CD8-positive, alpha-beta memory T cell (primary cell): ENCODE measurements at regions not wholly inside any gene's neighbourhood (a gene's known extent, or its start where the extent isn't known, plus 50 kb on each side); places are given as distances from the start of the nearest gene placed in this dataset.

Source experiments
- CTCF ChIA-PET: fragments of 350-600 bp; sonication (Branson Sonifier 250); formaldehyde crosslinking; loops from one replicate; lab custom pipeline; 2021; ENCODE audit warnings: antibody characterized with exemption; lab: Charles Lee
- POLR2A ChIA-PET: fragments of 350-600 bp; sonication (Branson Sonifier 250); formaldehyde crosslinking; loops from one replicate; lab custom pipeline; 2021; ENCODE audit warnings: antibody characterized with exemption; lab: Charles Lee
- DNase-seq, 5 donors: peaks; one replicate each; pipeline versions ENCODE4 v3.0.0 to v3.0.0-alpha.2; 2020 to 2022; ENCODE audit warnings: mixed read lengths in 1 of 5
- H3K27ac ChIP-seq: one replicate; pipeline ENCODE4 v1.7.0; 2013; ENCODE audit warnings: low read depth, mild to moderate bottlenecking, low read length, moderate library complexity
- H3K27me3 ChIP-seq: 2 replicates; pipeline ENCODE4 v1.7.0; 2013; ENCODE audit warnings: low read length, mild to moderate bottlenecking; ENCODE audit not compliant: insufficient read depth, poor library complexity, severe bottlenecking
- H3K36me3 ChIP-seq: 2 replicates; pipeline ENCODE4 v1.7.0; 2013; ENCODE audit warnings: mild to moderate bottlenecking, low read length, moderate library complexity; ENCODE audit not compliant: insufficient read depth
- H3K4me1 ChIP-seq: 2 replicates; pipeline ENCODE4 v1.7.0; 2013; ENCODE audit warnings: mild to moderate bottlenecking, low read length, moderate library complexity; ENCODE audit not compliant: insufficient read depth
- H3K4me3 ChIP-seq: 2 replicates; pipeline ENCODE4 v1.7.0; 2013; ENCODE audit warnings: mild to moderate bottlenecking, low read length
- H3K9me3 ChIP-seq: 2 replicates; pipeline ENCODE4 v1.7.0; 2013; ENCODE audit warnings: mild to moderate bottlenecking, low read length
- H3K27ac Mint-ChIP-seq, 8 donors: one replicate each; pipeline ENCODE4 v1.8.0; 2020 to 2021; ENCODE audit warnings: mixed read lengths in 8 of 8, mild to moderate bottlenecking in 6 of 8, inconsistent platforms in 3 of 8, moderate library complexity in 3 of 8
- H3K27me3 Mint-ChIP-seq, 2 donors: one replicate each; pipeline ENCODE4 v1.8.0; 2020 to 2021; ENCODE audit warnings: mixed read lengths in 2 of 2, mild to moderate bottlenecking in 1 of 2, moderate library complexity in 1 of 2
- H3K36me3 Mint-ChIP-seq, 3 donors: one replicate each; pipeline ENCODE4 v1.8.0; 2020 to 2021; ENCODE audit warnings: mixed read lengths in 3 of 3, inconsistent platforms in 1 of 3, mild to moderate bottlenecking in 1 of 3
- H3K4me1 Mint-ChIP-seq, 3 donors: one replicate each; pipeline ENCODE4 v1.8.0; 2020 to 2021; ENCODE audit warnings: mixed read lengths in 3 of 3, inconsistent platforms in 1 of 3, mild to moderate bottlenecking in 1 of 3
- H3K4me3 Mint-ChIP-seq, 7 donors: one replicate each; pipeline ENCODE4 v1.8.0; 2020 to 2021; ENCODE audit warnings: mixed read lengths in 7 of 7, mild to moderate bottlenecking in 6 of 7, moderate library complexity in 4 of 7, inconsistent platforms in 2 of 7
- H3K9me3 Mint-ChIP-seq, 5 donors: one replicate each; pipeline ENCODE4 v1.8.0; 2020 to 2022; ENCODE audit warnings: mixed read lengths in 5 of 5, mild to moderate bottlenecking in 3 of 5, moderate library complexity in 2 of 5, inconsistent platforms in 1 of 5

- ChIA-PET CTCF (no interaction called here), POLR2A (no interaction called here)
- DNase-seq = no peak
- Mint-ChIP-seq H3K4me3 (no peak overlapping the region), H3K9me3 (peaks cover 0 to 31% (median 4%) of the 10 kb centered on the region in 5 donors), H3K36me3 (no peaks in the 10 kb centered on the region), H3K27me3 (no peaks in the 10 kb centered on the region), H3K27ac (no peak overlapping the region), H3K4me1 (no peaks in the 10 kb centered on the region)
- Histone ChIP-seq H3K27me3 (no peaks in the 10 kb centered on the region), H3K27ac (no peak overlapping the region), H3K4me1 (no peaks in the 10 kb centered on the region), H3K36me3 (no peaks in the 10 kb centered on the region), H3K9me3 (no peaks in the 10 kb centered on the region), H3K4me3 (no peak overlapping the region)
Observed at GRCh38 chr3:83835040-83835439, 1123.7 kb upstream of the CADM2 start.

GRCh38 chr3:83842511-83842910, 1116.3 kb upstream of the CADM2 start:
- ChIA-PET POLR2A (no interaction called here), CTCF (no interaction called here)
- H3K4me3 Mint-ChIP-seq = no peak overlapping the region
- H3K9me3 Mint-ChIP-seq = peaks cover 0 to 12% (median 2%) of the 10 kb centered on the region in 5 donors
- Histone ChIP-seq H3K4me3 (no peak overlapping the region), H3K27ac (no peak overlapping the region), H3K4me1 (no peaks in the 10 kb centered on the region), H3K27me3 (no peaks in the 10 kb centered on the region), H3K9me3 (no peaks in the 10 kb centered on the region), H3K36me3 (no peaks in the 10 kb centered on the region)
- no peak overlapping the region for H3K27ac Mint-ChIP-seq
- no peaks in the 10 kb centered on the region for H3K27me3 Mint-ChIP-seq
- no peaks in the 10 kb centered on the region for H3K4me1 Mint-ChIP-seq
- H3K36me3 Mint-ChIP-seq = no peaks in the 10 kb centered on the region
- DNase-seq = no peak

GRCh38 chr3:83843716-83844115, 1115.1 kb upstream of the CADM2 start:
- POLR2A ChIA-PET = no interaction called here

GRCh38 chr3:83849106-83849730, 1109.6 kb upstream of the CADM2 start:
- Histone ChIP-seq H3K27me3 (no peaks in the 10 kb centered on the region), H3K27ac (no peak overlapping the region), H3K4me1 (no peaks in the 10 kb centered on the region), H3K4me3 (no peak overlapping the region), H3K36me3 (no peaks in the 10 kb centered on the region), H3K9me3 (no peaks in the 10 kb centered on the region)
- Mint-ChIP-seq H3K36me3 (no peaks in the 10 kb centered on the region), H3K4me3 (no peak overlapping the region), H3K9me3 (peaks cover 0 to 30% (median 18%) of the 10 kb centered on the region in 5 donors), H3K4me1 (no peaks in the 10 kb centered on the region), H3K27ac (no peak overlapping the region), H3K27me3 (no peaks in the 10 kb centered on the region)
- DNase-seq = no peak
- ChIA-PET CTCF (no interaction called here), POLR2A (no interaction called here)

More at GRCh38 chr3:83843716-83844115, 1115.1 kb upstream of the CADM2 start:
- Mint-ChIP-seq H3K4me3 (no peak overlapping the region), H3K36me3 (no peaks in the 10 kb centered on the region), H3K9me3 (peaks cover 0 to 12% (median 2%) of the 10 kb centered on the region in 5 donors), H3K27ac (no peak overlapping the region), H3K4me1 (no peaks in the 10 kb centered on the region), H3K27me3 (no peaks in the 10 kb centered on the region)
- Histone ChIP-seq H3K36me3 (no peaks in the 10 kb centered on the region), H3K27ac (no peak overlapping the region), H3K4me1 (no peaks in the 10 kb centered on the region), H3K9me3 (no peaks in the 10 kb centered on the region), H3K4me3 (no peak overlapping the region), H3K27me3 (no peaks in the 10 kb centered on the region)
- CTCF ChIA-PET = no interaction called here
- no peak for DNase-seq

- Histone ChIP-seq H3K27me3 (no peaks in the 10 kb centered on the region), H3K4me3 (no peak overlapping the region), H3K36me3 (no peaks in the 10 kb centered on the region), H3K27ac (no peak overlapping the region), H3K4me1 (no peaks in the 10 kb centered on the region), H3K9me3 (no peaks in the 10 kb centered on the region)
- POLR2A ChIA-PET = no interaction called here
- Mint-ChIP-seq H3K9me3 (peaks cover 3 to 48% (median 11%) of the 10 kb centered on the region in 5 donors), H3K4me3 (no peak overlapping the region), H3K4me1 (no peaks in the 10 kb centered on the region), H3K27ac (no peak overlapping the region), H3K27me3 (no peaks in the 10 kb centered on the region), H3K36me3 (no peaks in the 10 kb centered on the region)
- DNase-seq = no peak
- CTCF ChIA-PET = no interaction called here
Observed at GRCh38 chr3:83863380-83863779, 1095.4 kb upstream of the CADM2 start.

GRCh38 chr3:83868909-83869567, 1089.8 kb upstream of the CADM2 start:
- no peaks in the 10 kb centered on the region for H3K4me1 ChIP-seq
- CTCF ChIA-PET = no interaction called here
- no peak for DNase-seq
- Mint-ChIP-seq H3K27ac (no peak overlapping the region), H3K9me3 (peaks cover 4 to 39% (median 15%) of the 10 kb centered on the region in 5 donors), H3K27me3 (no peaks in the 10 kb centered on the region), H3K4me3 (no peak overlapping the region), H3K36me3 (no peaks in the 10 kb centered on the region), H3K4me1 (no peaks in the 10 kb centered on the region)
- H3K27me3 ChIP-seq = no peaks in the 10 kb centered on the region
- no peak overlapping the region for H3K4me3 ChIP-seq
- no peaks in the 10 kb centered on the region for H3K9me3 ChIP-seq
- H3K27ac ChIP-seq = no peak overlapping the region
- H3K36me3 ChIP-seq = no peaks in the 10 kb centered on the region
- POLR2A ChIA-PET = no interaction called here

- Histone ChIP-seq H3K27ac (no peak overlapping the region), H3K4me1 (no peaks in the 10 kb centered on the region), H3K4me3 (no peak overlapping the region), H3K9me3 (no peaks in the 10 kb centered on the region), H3K36me3 (no peaks in the 10 kb centered on the region), H3K27me3 (no peaks in the 10 kb centered on the region)
- Mint-ChIP-seq H3K9me3 (peaks cover 9 to 32% (median 11%) of the 10 kb centered on the region in 5 donors), H3K4me3 (no peak overlapping the region), H3K36me3 (no peaks in the 10 kb centered on the region), H3K27me3 (no peaks in the 10 kb centered on the region), H3K27ac (no peak overlapping the region), H3K4me1 (no peaks in the 10 kb centered on the region)
- DNase-seq = no peak
- POLR2A ChIA-PET = no interaction called here
- CTCF ChIA-PET = no interaction called here
Observed at GRCh38 chr3:83873550-83873949, 1085.2 kb upstream of the CADM2 start.

GRCh38 chr3:83877910-83878309, 1080.9 kb upstream of the CADM2 start:
- CTCF ChIA-PET = no interaction called here
- H3K27me3 ChIP-seq = no peaks in the 10 kb centered on the region
- no peak overlapping the region for H3K4me3 Mint-ChIP-seq
- H3K27me3 Mint-ChIP-seq = no peaks in the 10 kb centered on the region
- POLR2A ChIA-PET = no interaction called here
- no peaks in the 10 kb centered on the region for H3K36me3 Mint-ChIP-seq
- peaks cover 3 to 35% (median 6%) of the 10 kb centered on the region in 5 donors for H3K9me3 Mint-ChIP-seq
- no peak overlapping the region for H3K27ac Mint-ChIP-seq
- no peak overlapping the region for H3K4me3 ChIP-seq
- H3K36me3 ChIP-seq = no peaks in the 10 kb centered on the region
- no peaks in the 10 kb centered on the region for H3K4me1 ChIP-seq
- no peak for DNase-seq
- no peaks in the 10 kb centered on the region for H3K4me1 Mint-ChIP-seq
- no peak overlapping the region for H3K27ac ChIP-seq
- no peaks in the 10 kb centered on the region for H3K9me3 ChIP-seq
